Mesenchymal stem cell (in vitro differentiated cells and primary cell): ENCODE measurements at regions not wholly inside any gene's neighbourhood (a gene's known extent, or its start where the extent isn't known, plus 50 kb on each side); places are given as distances from the start of the nearest gene placed in this dataset.

Experiments
- DNase-seq: peaks from one replicate; pipeline ENCODE4 v3.0.0-alpha.2; 2013
- H2AFZ ChIP-seq: one replicate; pipeline ENCODE4 v1.6.1; 2013; ENCODE audit warnings: low read depth, mild to moderate bottlenecking, control low read depth, inconsistent platforms, low read length, moderate library complexity
- H2AK5ac ChIP-seq: 2 replicates; pipeline ENCODE4 v1.6.1; 2013; ENCODE audit warnings: low read length, moderate library complexity, mild to moderate bottlenecking, inconsistent platforms; ENCODE audit not compliant: severe bottlenecking
- H2BK120ac ChIP-seq: one replicate; pipeline ENCODE4 v1.6.1; 2013; ENCODE audit warnings: low read depth, mild to moderate bottlenecking, inconsistent platforms, low read length, moderate library complexity
- H2BK12ac ChIP-seq, 2 experiments: one replicate each; pipeline ENCODE4 v1.6.1; 2013; ENCODE audit warnings: inconsistent platforms in 2 of 2, low read length in 2 of 2, mild to moderate bottlenecking in 2 of 2, moderate library complexity in 2 of 2, control low read depth in 1 of 2
- H2BK15ac ChIP-seq: one replicate; pipeline ENCODE4 v1.6.1; 2013; ENCODE audit warnings: mild to moderate bottlenecking, low read depth, inconsistent platforms; ENCODE audit not compliant: poor library complexity, severe bottlenecking
- H2BK5ac ChIP-seq: 2 replicates; pipeline ENCODE4 v1.6.1; 2013; ENCODE audit warnings: low read depth, mild to moderate bottlenecking, low read length, control low read depth, inconsistent platforms; ENCODE audit not compliant: poor library complexity, severe bottlenecking
- H3K14ac ChIP-seq, 2 experiments: one replicate each; pipeline ENCODE4 v1.6.1; 2013; ENCODE audit warnings: inconsistent platforms in 2 of 2, low read length in 2 of 2, control low read depth in 1 of 2, mild to moderate bottlenecking in 1 of 2, moderate library complexity in 1 of 2
- H3K18ac ChIP-seq, 2 experiments: one replicate each; pipeline ENCODE4 v1.6.1; 2013; ENCODE audit warnings: inconsistent platforms in 2 of 2, low read length in 2 of 2, control low read depth in 1 of 2, low read depth in 1 of 2, mild to moderate bottlenecking in 1 of 2
- H3K23ac ChIP-seq, 2 experiments: one replicate each; pipeline ENCODE4 v1.6.1; 2013; ENCODE audit warnings: inconsistent platforms in 2 of 2, low read length in 2 of 2, mild to moderate bottlenecking in 2 of 2, moderate library complexity in 2 of 2, control low read depth in 1 of 2
- H3K27ac ChIP-seq: 2 replicates; pipeline ENCODE4 v1.5.1; 2013; ENCODE audit warnings: mild to moderate bottlenecking, moderate library complexity, low read length, control low read depth, inconsistent platforms; ENCODE audit not compliant: poor library complexity, severe bottlenecking
- H3K27me3 ChIP-seq, 2 experiments: 2 replicates each; pipeline versions ENCODE4 v1.6.1 to v1.7.0; 2013; ENCODE audit warnings: low read length in 2 of 2, mild to moderate bottlenecking in 2 of 2, moderate library complexity in 2 of 2, control low read depth in 1 of 2, inconsistent platforms in 1 of 2; ENCODE audit not compliant: control insufficient read depth in 1 of 2, insufficient read depth in 1 of 2
- H3K36me3 ChIP-seq, 2 experiments: 2 replicates each; pipeline versions ENCODE4 v1.6.1 to v1.7.0; 2013; ENCODE audit warnings: low read length in 2 of 2, control low read depth in 1 of 2, inconsistent platforms in 1 of 2, low read depth in 1 of 2, mild to moderate bottlenecking in 1 of 2; ENCODE audit not compliant: insufficient read depth in 2 of 2, control insufficient read depth in 1 of 2
- H3K4ac ChIP-seq, 2 experiments: one replicate each; pipeline ENCODE4 v1.6.1; 2013; ENCODE audit warnings: inconsistent platforms in 2 of 2, low read length in 2 of 2, mild to moderate bottlenecking in 2 of 2, moderate library complexity in 2 of 2, control low read depth in 1 of 2, low read depth in 1 of 2
- H3K4me1 ChIP-seq: 2 replicates; pipeline ENCODE4 v1.6.1; 2013; ENCODE audit warnings: low read depth, low read length, control low read depth; ENCODE audit not compliant: control insufficient read depth, insufficient read depth
- H3K4me2 ChIP-seq: 2 replicates; pipeline ENCODE4 v1.6.1; 2013; ENCODE audit warnings: low read length, mild to moderate bottlenecking, inconsistent platforms; ENCODE audit not compliant: poor library complexity, severe bottlenecking
- H3K4me3 ChIP-seq, 2 experiments: 2 replicates each; pipeline versions ENCODE4 v1.5.1 to v1.7.0; 2013; ENCODE audit warnings: low read length in 2 of 2, mild to moderate bottlenecking in 2 of 2, control low read depth in 1 of 2, low read depth in 1 of 2; ENCODE audit not compliant: insufficient read depth in 1 of 2
- H3K79me1 ChIP-seq: replicated peaks from 2 replicates; pipeline ENCODE4 v1.6.1; 2013; ENCODE audit warnings: mild to moderate bottlenecking, control low read depth, low read length, inconsistent platforms; ENCODE audit not compliant: poor library complexity, severe bottlenecking
- H3K9ac ChIP-seq: 2 replicates; pipeline ENCODE4 v1.7.0; 2013; ENCODE audit warnings: mild to moderate bottlenecking, low read length, moderate library complexity
- H3K9me3 ChIP-seq: 2 replicates; pipeline ENCODE4 v1.7.0; 2013; ENCODE audit warnings: mild to moderate bottlenecking, low read length; ENCODE audit not compliant: control insufficient read depth
- H4K8ac ChIP-seq: one replicate; pipeline ENCODE4 v1.6.1; 2013; ENCODE audit warnings: inconsistent platforms, mild to moderate bottlenecking, low read length, moderate library complexity
- H4K91ac ChIP-seq: one replicate; pipeline ENCODE4 v1.6.1; 2013; ENCODE audit warnings: mild to moderate bottlenecking, low read length, inconsistent platforms
- WGBS: methylation state at CpG from one replicate; pipeline ENCODE4 v1.1.7; 2013; ENCODE audit warnings: mixed read lengths; 5-methylcytosine and 5-hydroxymethylcytosine counted together

- H3K9me3 ChIP-seq, result no peaks in the 10 kb centered on the region
- H3K9ac ChIP-seq, result no peak overlapping the region
- no peak overlapping the region for H3K4me3 ChIP-seq
- peaks cover 35% of the 10 kb centered on the region for H3K4me1 ChIP-seq
- peak overlapping the region; percentile 27 to 30 for H3K18ac ChIP-seq
- no peak overlapping the region for H2BK15ac ChIP-seq
- H2BK5ac ChIP-seq, result no peak overlapping the region
- peak overlapping the region; percentile 44 for H2AK5ac ChIP-seq
- peaks cover 31% of the 10 kb centered on the region for H3K79me1 ChIP-seq
- H2BK12ac ChIP-seq, result peak overlapping the region in 1 of 2 experiments; percentile 8
- 53% methylated on average over 8 of the region's 8 CpGs for WGBS
- no peaks in the 10 kb centered on the region for H3K27me3 ChIP-seq
- H3K4ac ChIP-seq, result peak overlapping the region; percentile 10 to 40
- no peak for DNase-seq
- no peak overlapping the region for H3K4me2 ChIP-seq
- H3K23ac ChIP-seq, result no peak overlapping the region
- H2AFZ ChIP-seq, result no peak overlapping the region
- H4K8ac ChIP-seq, result no peak overlapping the region
- no peak overlapping the region for H3K27ac ChIP-seq
- H3K36me3 ChIP-seq, result peaks cover 0 to 18% of the 10 kb centered on the region in 2 experiments
- peak overlapping the region; percentile 65 for H2BK120ac ChIP-seq
- H4K91ac ChIP-seq, result no peak overlapping the region
- peak overlapping the region in 1 of 2 experiments; percentile 5 for H3K14ac ChIP-seq
Observed at GRCh38 chr16:85246973-85247372, 134.7 kb upstream of the CIBAR2 start.

- no peak for DNase-seq
- Histone ChIP-seq H3K27ac (no peak overlapping the region), H2BK12ac (no peak overlapping the region), H3K4me3 (no peak overlapping the region), H4K8ac (no peak overlapping the region), H3K14ac (no peak overlapping the region), H2BK5ac (no peak overlapping the region), H2BK15ac (no peak overlapping the region), H3K4me2 (no peak overlapping the region), H3K18ac (no peak overlapping the region), H3K23ac (no peak overlapping the region), H3K9ac (no peak overlapping the region), H2AK5ac (no peak overlapping the region), H3K4ac (no peak overlapping the region), H3K27me3 (no peaks in the 10 kb centered on the region), H3K79me1 (peaks cover 41% of the 10 kb centered on the region), H3K4me1 (peaks cover 39% of the 10 kb centered on the region), H2AFZ (no peak overlapping the region), H2BK120ac (no peak overlapping the region), H3K36me3 (peaks cover 0 to 16% of the 10 kb centered on the region in 2 experiments), H3K9me3 (no peaks in the 10 kb centered on the region), H4K91ac (no peak overlapping the region)
- WGBS, result 87% methylated on average over 3 of the region's 5 CpGs
Observed at GRCh38 chr16:85248342-85248741, 136.1 kb upstream of the CIBAR2 start.

- Histone ChIP-seq H3K14ac (no peak overlapping the region), H4K8ac (no peak overlapping the region), H3K4me2 (no peak overlapping the region), H2AFZ (no peak overlapping the region), H3K23ac (no peak overlapping the region), H3K4me1 (peaks cover 41% of the 10 kb centered on the region), H2AK5ac (no peak overlapping the region), H2BK12ac (no peak overlapping the region), H3K9ac (no peak overlapping the region), H3K4me3 (no peak overlapping the region), H2BK120ac (no peak overlapping the region), H3K27me3 (no peaks in the 10 kb centered on the region), H3K79me1 (peaks cover 45% of the 10 kb centered on the region), H3K18ac (no peak overlapping the region), H2BK5ac (no peak overlapping the region), H3K27ac (no peak overlapping the region), H3K4ac (peak overlapping the region in 1 of 2 experiments; percentile 14), H3K36me3 (peaks cover 0 to 14% of the 10 kb centered on the region in 2 experiments), H4K91ac (no peak overlapping the region), H3K9me3 (no peaks in the 10 kb centered on the region), H2BK15ac (no peak overlapping the region)
- DNase-seq, result no peak
- 95% methylated on average over 7 of the region's 7 CpGs for WGBS
Observed at GRCh38 chr16:85248857-85249256, 136.6 kb upstream of the CIBAR2 start.

GRCh38 chr16:85249418-85250146 is 137.3 kb upstream of the CIBAR2 start:
- H3K4me1 ChIP-seq, result peaks cover 43% of the 10 kb centered on the region
- H3K4me3 ChIP-seq, result no peak overlapping the region
- H4K8ac ChIP-seq, result no peak overlapping the region
- H2AFZ ChIP-seq, result no peak overlapping the region
- H3K36me3 ChIP-seq, result peaks cover 0 to 20% of the 10 kb centered on the region in 2 experiments
- 95% methylated on average over 31 of the region's 31 CpGs for WGBS
- H3K23ac ChIP-seq, result peak overlapping the region in 1 of 2 experiments; percentile 51
- H4K91ac ChIP-seq, result peak overlapping the region; percentile 6
- H3K79me1 ChIP-seq, result peaks cover 51% of the 10 kb centered on the region
- H3K27me3 ChIP-seq, result no peaks in the 10 kb centered on the region
- H3K9ac ChIP-seq, result no peak overlapping the region
- H2BK5ac ChIP-seq, result no peak overlapping the region
- no peak overlapping the region for H3K14ac ChIP-seq
- H3K9me3 ChIP-seq, result no peaks in the 10 kb centered on the region
- H3K4me2 ChIP-seq, result no peak overlapping the region
- DNase-seq, result no peak
- H2BK15ac ChIP-seq, result peak overlapping the region; percentile 12
- no peak overlapping the region for H3K4ac ChIP-seq
- no peak overlapping the region for H3K27ac ChIP-seq
- no peak overlapping the region for H2BK120ac ChIP-seq
- no peak overlapping the region for H3K18ac ChIP-seq
- no peak overlapping the region for H2AK5ac ChIP-seq
- H2BK12ac ChIP-seq, result peak overlapping the region in 1 of 2 experiments; percentile 43
